Fibroblast of skin of scalp (primary cell): ENCODE measurements at regions not wholly inside any gene's neighbourhood (a gene's known extent, or its start where the extent isn't known, plus 50 kb on each side); places are given as distances from the start of the nearest gene placed in this dataset.
"Not testable (repeated sequence)": the region's sequence is repeated elsewhere in the genome, so short reads cannot be mapped to it uniquely, and the experiment has no call there.

ENCODE experiments used
- DNase-seq: peaks from one replicate; pipeline ENCODE4 v3.0.0-alpha.2; 2013

- not testable (repeated sequence) for DNase-seq
Measured at GRCh38 chr16:55075208-55075607, 144.5 kb downstream of the IRX5 start.

DNA sequence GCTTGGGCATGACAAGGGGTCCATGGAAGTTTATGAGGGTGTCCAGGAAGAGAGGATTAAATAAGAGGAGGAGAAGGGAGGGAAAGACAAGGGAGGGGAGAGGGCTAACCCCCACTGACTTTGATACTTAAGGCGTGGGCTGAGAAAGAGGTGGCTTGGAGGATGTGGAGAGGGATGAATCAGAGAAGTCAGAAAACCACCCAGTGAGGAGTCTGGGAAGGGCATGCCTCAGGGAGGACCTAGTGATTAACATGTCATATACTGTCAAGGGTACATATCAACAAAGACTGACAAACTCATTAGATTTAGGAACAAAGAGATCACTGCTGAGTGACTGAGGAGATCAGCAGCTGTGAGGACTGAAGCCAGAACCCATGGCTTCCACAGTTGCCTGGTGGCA is 145.4 kb downstream of the IRX5 start:
- peak; percentile 7 for DNase-seq

DNA sequence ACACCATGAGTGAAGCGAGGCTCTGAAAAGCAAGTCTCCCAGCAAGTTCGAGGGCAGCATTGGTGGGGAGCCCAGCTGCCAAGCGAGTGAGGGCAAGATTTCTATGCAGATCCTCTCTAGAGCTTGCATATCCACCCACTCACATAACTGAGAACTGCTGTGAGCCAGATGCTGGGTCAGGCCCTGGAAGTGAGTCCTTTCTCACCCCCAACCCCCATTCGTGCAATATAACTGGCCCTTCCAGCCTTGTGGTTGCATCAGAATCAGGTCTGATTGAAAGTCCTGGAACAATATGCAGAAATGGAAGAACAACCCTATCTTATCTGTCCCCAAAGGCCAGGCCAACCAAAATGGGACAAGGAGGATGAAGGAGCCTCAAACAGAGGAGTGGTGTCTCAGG is 146.6 kb downstream of the IRX5 start:
- DNase-seq, result no peak

GRCh38 chr16:55078153-55078552 is 147.5 kb downstream of the IRX5 start:
- DNase-seq, result no peak

- DNase-seq, result no peak
Measured at GRCh38 chr16:55078699-55079410, 148.2 kb downstream of the IRX5 start.

DNA sequence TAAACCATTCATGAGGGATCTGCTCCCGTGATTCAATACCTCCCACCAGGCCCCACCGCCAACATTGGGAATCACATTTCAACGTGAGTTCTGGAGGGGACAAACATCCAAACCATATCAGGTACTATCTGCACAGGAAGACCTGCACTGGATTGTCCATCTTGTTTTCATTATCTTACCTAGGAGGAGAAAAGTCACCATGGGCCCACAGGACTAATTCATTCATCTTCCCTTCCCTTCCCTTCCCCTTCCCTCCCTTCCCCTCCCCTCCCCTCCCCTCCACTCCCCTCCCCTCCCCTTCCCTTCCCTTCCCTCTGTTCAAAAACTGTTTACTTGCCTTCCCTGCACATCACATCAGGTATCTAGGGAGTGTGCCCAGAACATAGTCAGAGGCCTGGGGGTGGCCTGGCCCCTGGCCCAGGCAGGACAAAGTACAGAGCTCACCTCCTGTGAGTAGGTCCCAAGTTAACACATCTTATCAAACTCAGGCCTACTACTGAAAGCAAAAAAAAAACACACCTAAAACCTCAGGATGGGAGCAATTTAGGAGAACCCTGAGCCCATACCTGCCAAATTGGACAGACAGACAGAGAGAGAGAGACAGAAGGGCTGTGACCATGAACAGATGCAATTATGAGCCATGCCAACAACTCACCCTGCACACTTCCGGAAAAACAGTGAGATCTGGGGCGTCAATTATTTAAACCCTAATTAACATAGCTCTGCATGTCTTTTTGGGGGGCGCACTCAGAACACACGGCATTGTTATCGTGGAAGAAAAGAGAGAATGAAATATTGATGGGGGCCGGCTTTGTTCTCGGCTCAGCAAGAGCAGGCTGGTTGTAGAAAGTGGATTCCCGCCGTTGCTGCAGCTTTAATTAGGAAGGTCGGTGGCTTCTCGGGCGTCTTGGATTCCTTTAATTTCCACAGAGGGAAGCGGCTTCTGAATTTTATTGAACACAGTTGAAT is 151.2 kb downstream of the IRX5 start:
- DNase-seq, result no peak

- no peak for DNase-seq
Measured at GRCh38 chr16:55082591-55082976, 151.9 kb downstream of the IRX5 start.

DNA sequence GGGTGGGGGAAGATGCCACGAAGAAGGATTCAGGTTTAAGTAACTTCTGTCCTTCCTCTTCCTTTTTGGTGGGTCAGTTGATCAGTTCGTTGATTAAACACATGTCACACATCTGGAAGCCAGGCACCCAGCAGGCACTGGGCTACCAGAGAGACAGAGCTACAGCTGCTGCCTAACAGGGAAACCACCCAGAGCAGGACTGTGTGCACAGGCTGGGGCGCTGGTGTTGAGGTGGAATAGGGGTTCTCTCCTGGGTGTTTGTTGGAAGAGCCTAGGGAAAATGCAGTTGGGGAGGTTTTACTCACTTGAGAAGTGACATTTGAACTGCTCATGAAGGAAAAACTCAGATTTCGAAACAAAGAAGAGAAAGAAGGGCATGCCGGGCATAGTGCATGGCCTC is 152.4 kb downstream of the IRX5 start:
- DNase-seq, result no peak

DNA sequence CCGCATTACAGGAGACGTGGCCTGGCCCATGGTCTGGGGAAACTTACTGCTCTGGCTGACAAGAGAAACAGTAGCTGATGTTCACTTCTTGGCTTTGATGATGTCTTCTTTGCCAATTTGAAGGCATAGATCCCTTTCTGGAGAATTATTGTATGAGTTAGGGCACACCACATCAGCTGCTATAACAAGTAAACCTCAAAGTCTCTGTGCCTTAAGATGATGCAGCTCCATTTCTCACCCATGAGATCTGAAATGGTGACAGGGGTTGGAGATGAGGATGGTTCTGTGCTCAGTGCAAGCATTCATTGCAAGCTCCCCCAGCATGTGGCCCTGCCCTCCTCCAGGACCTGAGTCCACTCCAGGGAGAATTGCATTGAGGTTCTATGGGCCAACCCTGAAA is 157.4 kb downstream of the IRX5 start:
- DNase-seq, result no peak

GRCh38 chr16:55089600-55089999 is 158.9 kb downstream of the IRX5 start:
- DNase-seq, result no peak

GRCh38 chr16:55091213-55091870 is 160.7 kb downstream of the IRX5 start:
- no peak for DNase-seq

DNA sequence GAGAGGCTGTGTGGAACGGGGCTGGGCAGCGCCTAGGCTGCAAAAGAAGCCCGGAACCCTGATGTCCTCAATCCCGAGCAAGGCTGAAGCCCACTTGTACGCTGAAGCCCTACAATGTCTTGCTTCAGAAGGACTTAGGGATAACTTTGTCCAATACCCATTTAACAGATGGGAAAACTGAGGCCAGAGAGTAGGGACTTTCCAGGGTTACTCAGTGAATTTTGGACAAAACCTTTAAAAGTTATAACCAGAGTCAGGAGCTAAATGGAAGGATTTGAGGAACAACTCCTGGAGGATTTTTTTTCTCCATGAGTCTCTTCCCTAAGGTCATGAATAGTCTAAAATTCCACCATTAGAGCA is 161.2 kb downstream of the IRX5 start:
- DNase-seq, result no peak

DNA sequence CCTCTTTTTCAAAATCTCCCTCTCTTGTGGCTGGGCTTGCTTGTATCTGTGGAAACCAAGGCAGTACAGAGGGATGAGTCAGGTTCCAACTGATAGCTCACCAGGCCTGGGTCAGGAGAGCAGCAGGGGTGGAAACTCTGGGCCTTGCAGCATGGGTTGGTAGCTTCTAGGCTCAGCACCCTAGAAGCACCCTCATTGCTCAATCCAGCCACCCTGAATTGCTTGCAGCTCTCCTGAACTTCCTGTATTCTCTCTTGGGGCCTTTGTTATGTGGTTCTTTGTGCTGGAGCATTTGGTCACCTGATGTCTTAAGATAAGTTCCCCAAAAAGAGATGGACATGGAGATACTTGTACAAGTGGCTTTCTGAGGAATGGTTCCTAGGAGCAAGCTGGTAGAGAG is 169.4 kb downstream of the IRX5 start:
- no peak for DNase-seq

DNA sequence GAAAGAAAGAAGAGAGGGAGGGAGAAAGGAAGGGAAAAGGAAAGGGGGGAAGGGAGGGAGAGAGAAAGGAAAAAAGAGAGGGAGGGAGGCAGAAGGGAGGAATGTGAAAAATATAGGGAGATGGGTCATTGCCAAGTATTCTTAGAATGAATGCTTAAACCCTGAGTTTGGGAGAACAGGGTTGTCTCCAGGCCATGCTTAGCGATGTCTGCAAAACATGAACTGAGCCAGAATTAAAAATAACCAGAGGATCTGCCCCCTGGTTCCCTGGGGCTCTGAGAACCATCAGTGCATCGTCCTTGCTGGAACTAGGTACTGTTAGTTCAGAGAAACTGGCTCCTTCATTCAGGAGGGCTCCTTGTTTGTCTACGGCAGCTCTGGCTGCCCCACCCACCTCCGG is 170.4 kb downstream of the IRX5 start:
- DNase-seq, result peak; percentile 62

DNA sequence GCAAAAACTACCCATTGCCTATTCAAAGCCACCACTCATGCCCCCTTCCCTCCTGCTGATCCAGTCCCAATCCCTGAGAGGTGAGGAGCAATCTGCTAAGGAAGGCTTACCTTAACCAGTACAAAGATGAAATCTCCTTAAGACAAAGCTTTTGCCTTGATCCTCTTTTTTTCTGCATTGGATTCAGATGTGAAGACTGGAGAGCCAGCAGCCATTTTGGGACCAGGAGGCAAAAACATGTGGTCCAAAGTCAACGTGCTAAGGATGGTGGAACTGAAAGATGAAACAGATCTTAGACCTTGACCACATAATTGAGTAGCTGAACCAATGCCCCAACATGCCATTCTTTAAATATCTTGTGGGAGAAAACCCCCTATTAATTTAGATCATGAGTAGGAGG is 171.4 kb downstream of the IRX5 start:
- no peak for DNase-seq

DNA sequence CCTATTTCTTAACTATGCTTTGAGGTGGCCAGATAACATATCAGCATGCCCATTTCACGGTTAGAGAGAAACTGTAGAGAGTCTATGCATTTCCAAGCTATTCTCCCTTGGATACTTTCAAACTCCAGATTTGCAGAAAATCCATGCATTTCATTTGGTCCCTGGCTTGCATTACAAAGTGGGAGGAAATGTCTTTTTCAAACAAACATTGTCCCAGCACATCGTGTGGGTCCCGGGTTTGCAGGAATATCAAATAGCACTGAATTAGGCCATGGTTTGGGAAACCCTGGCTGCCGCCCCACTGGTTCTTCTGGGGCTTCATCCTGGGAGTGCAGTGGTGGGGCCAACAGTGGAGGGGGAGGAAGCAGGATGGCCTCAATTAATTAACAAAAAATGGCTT is 171.9 kb downstream of the IRX5 start:
- DNase-seq, result no peak

DNA sequence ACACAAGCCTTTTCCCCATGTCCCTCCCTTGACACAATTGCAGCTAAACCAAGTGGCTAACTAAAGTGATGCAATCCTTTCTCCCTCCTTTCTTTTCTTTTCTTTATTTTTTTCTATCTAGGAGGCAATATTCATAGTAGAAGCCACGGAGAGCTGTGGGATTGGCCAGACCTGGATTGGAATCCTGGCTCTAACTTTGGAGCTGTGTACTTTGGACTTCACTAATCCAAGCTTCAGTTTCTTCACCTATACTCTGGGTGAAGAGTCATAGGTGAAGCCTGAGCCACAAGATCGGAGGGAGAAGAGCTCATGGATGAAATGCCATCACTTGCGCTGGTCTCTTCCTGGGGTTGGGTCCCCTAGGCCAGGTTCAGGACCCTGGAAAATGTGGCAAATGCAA is 177.2 kb downstream of the IRX5 start:
- DNase-seq, result no peak

DNA sequence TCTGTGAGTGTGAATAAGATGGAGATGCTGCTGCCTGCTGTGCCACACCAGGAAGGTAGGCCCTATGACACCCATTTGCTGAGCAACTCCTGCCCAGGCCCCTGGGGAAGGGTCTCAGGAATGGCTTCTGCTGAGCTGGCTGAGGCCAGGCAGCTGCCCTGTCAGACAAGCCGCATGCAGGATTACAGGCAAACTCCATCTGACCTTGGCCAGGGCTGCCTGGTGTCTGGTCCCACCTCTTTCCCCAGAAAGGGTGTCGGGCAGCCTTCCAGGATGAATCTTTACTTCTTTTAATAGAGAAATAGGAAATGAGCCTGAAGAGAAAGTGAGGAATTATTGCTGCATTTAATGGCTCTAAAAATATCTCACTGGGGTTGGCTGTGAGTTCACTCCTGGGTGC is 182.5 kb downstream of the IRX5 start:
- no peak for DNase-seq

- no peak for DNase-seq
Measured at GRCh38 chr16:55115506-55115905, 184.8 kb downstream of the IRX5 start.

GRCh38 chr16:55116165-55116920 is 185.7 kb downstream of the IRX5 start:
- peak; percentile 80 for DNase-seq

- no peak for DNase-seq
Measured at GRCh38 chr16:55118701-55119260, 188.1 kb downstream of the IRX5 start.

- DNase-seq, result peak; percentile 35
Measured at GRCh38 chr16:55120408-55120807, 189.7 kb downstream of the IRX5 start.
